GM23248 (cell line): ENCODE measurements at regions not wholly inside any gene's neighbourhood (a gene's known extent, or its start where the extent isn't known, plus 50 kb on each side); places are given as distances from the start of the nearest gene placed in this dataset.

Source experiments
- EZH2 ChIP-seq: fragments of 200-600 bp; sonication (generic); IDR thresholded peaks from 2 replicates; pipeline ENCODE4 v1.6.1; 2018; ENCODE audit warnings: antibody characterized with exemption, mild to moderate bottlenecking; ENCODE audit not compliant: insufficient read depth, poor library complexity, severe bottlenecking
- EZH2phosphoT487 ChIP-seq: fragments of 200-600 bp; sonication (generic); IDR thresholded peaks from 2 replicates; pipeline ENCODE4 v1.6.1; 2018; ENCODE audit warnings: antibody characterized with exemption, moderate library complexity, mild to moderate bottlenecking, low read depth; ENCODE audit not compliant: insufficient read depth

DNA sequence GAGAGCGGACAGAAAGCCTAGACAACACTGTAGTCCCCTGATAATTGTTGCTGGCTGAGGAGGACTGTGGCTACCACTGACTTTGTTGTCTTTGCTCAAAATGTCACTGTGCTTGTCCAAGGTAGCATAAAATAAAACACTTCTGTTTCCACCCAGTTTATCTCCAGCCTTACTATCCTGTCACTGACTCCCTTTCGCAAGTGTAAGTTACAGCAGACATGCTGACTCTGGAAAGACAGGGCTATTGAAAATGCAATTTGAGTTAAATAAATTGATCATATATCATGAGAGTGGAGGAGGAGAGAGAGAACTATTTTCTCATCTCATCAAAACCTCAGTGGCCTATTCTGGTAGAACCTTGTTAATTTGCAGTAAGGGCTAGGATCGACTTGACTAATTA is 138.0 kb upstream of the KIRREL3 start:
- TF ChIP-seq EZH2 (no peak), EZH2phosphoT487 (no peak)
